ENCODE measurements at regions not wholly inside any gene's neighbourhood (a gene's known extent, or its start where the extent isn't known, plus 50 kb on each side); places are given as distances from the start of the nearest gene placed in this dataset.

- Histone ChIP-seq H3K27me3 (ENCODE audit: insufficient read depth, low read length, poor library complexity) (no peaks in the 10 kb centered on the region), H3K4me1 (ENCODE audit: insufficient read depth, low read length) (no peaks in the 10 kb centered on the region), H4K20me1 (ENCODE audit: insufficient read depth, low read length) (no peaks in the 10 kb centered on the region), H3K79me2 (ENCODE audit: insufficient read depth, low read length) (no peaks in the 10 kb centered on the region), H2AFZ (ENCODE audit: low read depth, low read length) (no peak overlapping the region), H3K4me2 (ENCODE audit: insufficient read depth, low read length) (no peak overlapping the region), H3K9ac (ENCODE audit: low read depth, low read length) (no peak overlapping the region), H3K36me3 (ENCODE audit: insufficient read depth, low read length) (peaks cover 20% of the 10 kb centered on the region), H3K27ac (ENCODE audit: low read length) (no peak overlapping the region), H3K4me3 (ENCODE audit: low read depth in 1 of 2, low read length in 2 of 2) (no peak overlapping the region), H3K9me3 (ENCODE audit: insufficient read depth, low read length, severe bottlenecking) (no peaks in the 10 kb centered on the region)
- ATAC-seq (ENCODE audit: insufficient read depth, low read depth): no peak
- no peak for DNase-seq
- TF ChIP-seq CTCF (IDR thresholded peaks at IDR 0.05; ENCODE audit: borderline replicate concordance, extremely low read depth, low read length, poor library complexity, severe bottlenecking): no peak
- no peak for TF ChIP-seq EZH2 (IDR thresholded peaks at IDR 0.05; ENCODE audit: borderline replicate concordance, low read depth, low read length, severe bottlenecking)
Observed at GRCh38 chr16:27679899-27680298, 130.0 kb downstream of the KATNIP start.

DNA sequence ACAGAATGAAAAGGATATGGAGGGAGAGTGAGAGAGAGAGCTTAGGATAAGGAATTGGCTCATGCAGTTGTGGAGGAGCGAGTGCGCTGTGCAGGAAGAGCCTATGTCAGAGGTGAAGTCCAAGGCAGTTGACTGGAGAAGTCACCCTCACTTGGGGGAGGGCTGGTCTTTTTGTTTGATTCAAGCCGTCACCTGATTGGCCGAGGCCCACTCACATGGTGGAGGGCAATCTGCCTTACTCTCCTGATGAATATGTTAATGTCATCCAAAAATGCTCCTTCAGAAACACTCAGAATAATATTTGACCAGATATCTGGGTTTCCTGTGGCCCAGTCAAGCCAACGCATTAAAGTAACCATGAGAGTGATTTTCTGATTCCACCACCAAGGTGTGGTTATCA lies 131.7 kb downstream of the KATNIP start:
- Histone ChIP-seq H2AFZ (ENCODE audit: low read depth, low read length) (no peak overlapping the region), H3K36me3 (ENCODE audit: insufficient read depth, low read length) (peaks cover 20% of the 10 kb centered on the region), H3K79me2 (ENCODE audit: insufficient read depth, low read length) (no peaks in the 10 kb centered on the region), H3K4me2 (ENCODE audit: insufficient read depth, low read length) (no peak overlapping the region), H3K27ac (ENCODE audit: low read length) (no peak overlapping the region), H3K9me3 (ENCODE audit: insufficient read depth, low read length, severe bottlenecking) (no peaks in the 10 kb centered on the region), H4K20me1 (ENCODE audit: insufficient read depth, low read length) (no peaks in the 10 kb centered on the region), H3K4me1 (ENCODE audit: insufficient read depth, low read length) (no peaks in the 10 kb centered on the region), H3K9ac (ENCODE audit: low read depth, low read length) (no peak overlapping the region), H3K27me3 (ENCODE audit: insufficient read depth, low read length, poor library complexity) (no peaks in the 10 kb centered on the region), H3K4me3 (ENCODE audit: low read depth in 1 of 2, low read length in 2 of 2) (no peak overlapping the region)
- TF ChIP-seq EZH2 (IDR thresholded peaks at IDR 0.05; ENCODE audit: borderline replicate concordance, low read depth, low read length, severe bottlenecking) (no peak), CTCF (IDR thresholded peaks at IDR 0.05; ENCODE audit: borderline replicate concordance, extremely low read depth, low read length, poor library complexity, severe bottlenecking) (no peak)
- ATAC-seq (ENCODE audit: insufficient read depth, low read depth) (no peak), DNase-seq (no peak)

- Histone ChIP-seq H3K9me3 (ENCODE audit: insufficient read depth, low read length, severe bottlenecking) (no peaks in the 10 kb centered on the region), H3K36me3 (ENCODE audit: insufficient read depth, low read length) (peaks cover 10% of the 10 kb centered on the region), H3K4me3 (ENCODE audit: low read depth in 1 of 2, low read length in 2 of 2) (no peak overlapping the region), H3K27me3 (ENCODE audit: insufficient read depth, low read length, poor library complexity) (no peaks in the 10 kb centered on the region), H3K4me1 (ENCODE audit: insufficient read depth, low read length) (no peaks in the 10 kb centered on the region), H3K9ac (ENCODE audit: low read depth, low read length) (no peak overlapping the region), H3K4me2 (ENCODE audit: insufficient read depth, low read length) (no peak overlapping the region), H3K79me2 (ENCODE audit: insufficient read depth, low read length) (no peaks in the 10 kb centered on the region), H2AFZ (ENCODE audit: low read depth, low read length) (no peak overlapping the region), H4K20me1 (ENCODE audit: insufficient read depth, low read length) (no peaks in the 10 kb centered on the region), H3K27ac (ENCODE audit: low read length) (no peak overlapping the region)
- ATAC-seq (ENCODE audit: insufficient read depth, low read depth) (no peak), DNase-seq (no peak)
- TF ChIP-seq EZH2 (IDR thresholded peaks at IDR 0.05; ENCODE audit: borderline replicate concordance, low read depth, low read length, severe bottlenecking) (no peak), CTCF (IDR thresholded peaks at IDR 0.05; ENCODE audit: borderline replicate concordance, extremely low read depth, low read length, poor library complexity, severe bottlenecking) (no peak)
Observed at GRCh38 chr16:27684047-27684446, 134.1 kb downstream of the KATNIP start.

DNA sequence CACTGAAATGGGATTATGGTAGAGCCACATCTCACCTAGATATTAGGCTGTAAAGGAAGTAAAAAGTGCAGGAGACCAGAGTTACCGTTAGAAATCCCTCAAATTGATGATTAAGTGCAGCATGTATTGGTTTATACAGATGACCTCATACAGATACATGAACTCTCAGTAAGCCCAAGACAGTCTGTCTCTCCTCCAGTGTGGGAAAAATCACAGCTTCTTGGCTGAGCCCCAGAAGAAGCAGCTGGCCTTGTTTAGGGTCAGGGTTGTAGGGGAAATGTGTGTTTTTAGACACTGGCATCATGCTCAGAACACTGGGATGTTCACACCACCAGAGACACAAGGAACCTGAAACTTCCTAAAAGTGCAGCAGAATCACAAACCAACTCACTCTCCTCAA lies 135.9 kb downstream of the KATNIP start:
- no peak overlapping the region for H3K4me2 ChIP-seq (ENCODE audit: insufficient read depth, low read length)
- H3K27ac ChIP-seq (ENCODE audit: low read length): no peak overlapping the region
- no peaks in the 10 kb centered on the region for H3K4me1 ChIP-seq (ENCODE audit: insufficient read depth, low read length)
- DNase-seq: no peak
- no peaks in the 10 kb centered on the region for H3K27me3 ChIP-seq (ENCODE audit: insufficient read depth, low read length, poor library complexity)
- H3K36me3 ChIP-seq (ENCODE audit: insufficient read depth, low read length): peaks cover 6% of the 10 kb centered on the region; the same call in 1 of the 2 replicates
- H3K4me3 ChIP-seq (ENCODE audit: low read depth in 1 of 2, low read length in 2 of 2): no peak overlapping the region
- ATAC-seq (ENCODE audit: insufficient read depth, low read depth): no peak
- H3K9ac ChIP-seq (ENCODE audit: low read depth, low read length): no peak overlapping the region
- no peak overlapping the region for H2AFZ ChIP-seq (ENCODE audit: low read depth, low read length)
- no peaks in the 10 kb centered on the region for H4K20me1 ChIP-seq (ENCODE audit: insufficient read depth, low read length)
- TF ChIP-seq CTCF (IDR thresholded peaks at IDR 0.05; ENCODE audit: borderline replicate concordance, extremely low read depth, low read length, poor library complexity, severe bottlenecking) (no peak), EZH2 (IDR thresholded peaks at IDR 0.05; ENCODE audit: borderline replicate concordance, low read depth, low read length, severe bottlenecking) (no peak)
- no peaks in the 10 kb centered on the region for H3K9me3 ChIP-seq (ENCODE audit: insufficient read depth, low read length, severe bottlenecking)
- no peaks in the 10 kb centered on the region for H3K79me2 ChIP-seq (ENCODE audit: insufficient read depth, low read length)
